Trophoblast cell (in vitro differentiated cells and primary cell): ENCODE measurements at regions not wholly inside any gene's neighbourhood (a gene's known extent, or its start where the extent isn't known, plus 50 kb on each side); places are given as distances from the start of the nearest gene placed in this dataset.
"Not testable (repeated sequence)": the region's sequence is repeated elsewhere in the genome, so short reads cannot be mapped to it uniquely, and the experiment has no call there.

Experiments used
- DNase-seq, 2 donors: peaks; one replicate each; pipeline ENCODE4 v3.0.0-alpha.2; 2016
- H2AFZ ChIP-seq: 2 replicates; pipeline ENCODE4 v1.6.1; 2013; ENCODE audit warnings: low read length, moderate library complexity, mild to moderate bottlenecking; ENCODE audit not compliant: insufficient read depth, poor library complexity
- H2AK5ac ChIP-seq: 2 replicates; pipeline ENCODE4 v1.6.1; 2013; ENCODE audit warnings: mild to moderate bottlenecking, low read length
- H2BK120ac ChIP-seq: 2 replicates; pipeline ENCODE4 v1.6.1; 2013; ENCODE audit warnings: low read length, mild to moderate bottlenecking, moderate library complexity; ENCODE audit not compliant: insufficient read depth, poor library complexity
- H2BK12ac ChIP-seq: 2 replicates; pipeline ENCODE4 v1.6.1; 2013; ENCODE audit warnings: mild to moderate bottlenecking, low read length, moderate library complexity
- H2BK5ac ChIP-seq: 2 replicates; pipeline ENCODE4 v1.6.1; 2013; ENCODE audit warnings: low read length, low read depth, moderate library complexity, mild to moderate bottlenecking; ENCODE audit not compliant: poor library complexity
- H3K14ac ChIP-seq: 2 replicates; pipeline ENCODE4 v1.6.1; 2013; ENCODE audit warnings: mild to moderate bottlenecking, low read length
- H3K18ac ChIP-seq: 2 replicates; pipeline ENCODE4 v1.6.1; 2013; ENCODE audit warnings: mild to moderate bottlenecking, low read length
- H3K23ac ChIP-seq: 2 replicates; pipeline ENCODE4 v1.6.1; 2013; ENCODE audit warnings: low read length
- H3K27ac ChIP-seq: 2 replicates; pipeline ENCODE4 v1.5.1; 2013; ENCODE audit warnings: low read depth, mild to moderate bottlenecking, inconsistent platforms, low read length, moderate library complexity
- H3K27me3 ChIP-seq: 2 replicates; pipeline ENCODE4 v1.6.1; 2013; ENCODE audit warnings: inconsistent platforms, mild to moderate bottlenecking, low read length, moderate library complexity; ENCODE audit not compliant: insufficient read depth
- H3K36me3 ChIP-seq, 2 experiments: 1 replicate in 1 of 2; 2 replicates in 1 of 2; pipeline ENCODE4 v1.6.1; 2013; ENCODE audit warnings: low read length in 2 of 2, mild to moderate bottlenecking in 2 of 2, moderate library complexity in 1 of 2; ENCODE audit not compliant: insufficient read depth in 2 of 2, control insufficient read depth in 1 of 2
- H3K4ac ChIP-seq: 2 replicates; pipeline ENCODE4 v1.6.1; 2013; ENCODE audit warnings: low read depth, mild to moderate bottlenecking, low read length, moderate library complexity
- H3K4me1 ChIP-seq, 2 experiments: 1 replicate in 1 of 2; 2 replicates in 1 of 2; pipeline ENCODE4 v1.6.1; 2013; ENCODE audit warnings: low read length in 2 of 2, mild to moderate bottlenecking in 2 of 2, moderate library complexity in 1 of 2; ENCODE audit not compliant: insufficient read depth in 2 of 2, control insufficient read depth in 1 of 2
- H3K4me2 ChIP-seq: 2 replicates; pipeline ENCODE4 v1.6.1; 2013; ENCODE audit warnings: inconsistent platforms, mild to moderate bottlenecking, low read length, moderate library complexity
- H3K4me3 ChIP-seq: 2 replicates; pipeline ENCODE4 v1.5.1; 2013; ENCODE audit warnings: mild to moderate bottlenecking, low read depth, low read length, inconsistent platforms
- H3K79me1 ChIP-seq: one replicate; pipeline ENCODE4 v1.6.1; 2013; ENCODE audit warnings: low read length
- H3K79me2 ChIP-seq: 2 replicates; pipeline ENCODE4 v1.6.1; 2013; ENCODE audit warnings: low read length, mild to moderate bottlenecking; ENCODE audit not compliant: control insufficient read depth, insufficient read depth, poor library complexity
- H3K9ac ChIP-seq: 2 replicates; pipeline ENCODE4 v1.6.1; 2013; ENCODE audit warnings: mild to moderate bottlenecking, low read length
- H3K9me3 ChIP-seq: 2 replicates; pipeline ENCODE4 v1.6.1; 2013; ENCODE audit warnings: low read depth, mild to moderate bottlenecking, control low read depth, inconsistent platforms, low read length; ENCODE audit not compliant: insufficient read depth
- H4K12ac ChIP-seq: 2 replicates; pipeline ENCODE4 v1.6.1; 2013; ENCODE audit warnings: low read depth, mild to moderate bottlenecking, low read length, moderate library complexity
- H4K8ac ChIP-seq: 2 replicates; pipeline ENCODE4 v1.6.1; 2013; ENCODE audit warnings: low read depth, mild to moderate bottlenecking, low read length, moderate library complexity
- H4K91ac ChIP-seq: one replicate; pipeline ENCODE4 v1.6.1; 2013; ENCODE audit warnings: low read depth, mild to moderate bottlenecking, low read length, moderate library complexity
- WGBS: extraction: QIAGEN DNeasy Blood & Tissue Kit; methylation state at CpG from one replicate; pipeline ENCODE4 v1.1.7; 2013; ENCODE audit warnings: missing lambda C conversion rate; ENCODE audit not compliant: insufficient read length, insufficient coverage; ENCODE audit errors: extremely low coverage; 5-methylcytosine and 5-hydroxymethylcytosine counted together

DNA sequence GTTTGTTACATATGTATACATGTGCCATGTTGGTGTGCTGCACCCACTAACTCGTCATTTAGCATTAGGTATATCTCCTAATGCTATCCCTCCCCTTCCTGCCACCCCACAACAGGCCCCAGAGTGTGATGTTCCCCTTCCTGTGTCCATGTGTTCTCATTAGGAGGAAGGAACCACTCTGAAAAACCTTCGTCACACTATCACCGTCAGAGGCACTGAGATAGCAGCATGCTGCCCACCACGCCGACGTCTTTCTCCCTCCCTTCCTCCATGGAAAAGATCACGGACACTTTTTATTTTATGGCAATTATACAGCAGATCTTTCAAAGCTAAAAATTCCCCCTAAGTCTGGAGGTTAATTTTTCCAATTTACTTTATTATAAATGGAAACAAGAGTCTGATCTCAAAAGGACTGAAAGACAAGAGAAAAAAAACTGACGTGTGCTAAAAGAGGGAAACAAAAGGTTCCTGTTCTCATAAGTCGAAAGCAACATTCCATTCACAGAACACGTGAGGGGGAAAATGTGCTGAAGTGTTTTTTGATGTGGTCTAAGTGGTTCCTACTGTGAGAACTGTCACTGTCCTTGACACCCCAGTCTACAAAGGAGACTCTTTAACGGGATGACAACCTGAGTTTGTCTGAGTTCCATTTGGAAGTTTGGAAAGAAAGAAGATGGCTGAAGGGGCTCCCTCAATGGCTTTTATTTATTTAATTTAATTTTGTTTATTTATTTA lies 339.7 kb upstream of the IRX2 start:
- WGBS, result no CpG with 5 or more reads among the region's 11 CpGs
- Histone ChIP-seq H3K27me3 (no peaks in the 10 kb centered on the region), H2BK5ac (no peak overlapping the region), H2BK12ac (no peak overlapping the region), H2AFZ (no peak overlapping the region), H3K27ac (no peak overlapping the region), H3K14ac (no peak overlapping the region), H3K9me3 (no peaks in the 10 kb centered on the region), H3K36me3 (no peaks in the 10 kb centered on the region), H2BK120ac (no peak overlapping the region), H3K18ac (no peak overlapping the region), H4K12ac (no peak overlapping the region), H3K23ac (no peak overlapping the region), H3K4ac (no peak overlapping the region), H3K4me1 (no peaks in the 10 kb centered on the region), H4K8ac (no peak overlapping the region), H3K79me2 (no peaks in the 10 kb centered on the region), H2AK5ac (no peak overlapping the region), H3K4me2 (no peak overlapping the region), H3K9ac (no peak overlapping the region), H3K4me3 (no peak overlapping the region), H3K79me1 (no peaks in the 10 kb centered on the region), H4K91ac (no peak overlapping the region)
- DNase-seq, result no peak

DNA sequence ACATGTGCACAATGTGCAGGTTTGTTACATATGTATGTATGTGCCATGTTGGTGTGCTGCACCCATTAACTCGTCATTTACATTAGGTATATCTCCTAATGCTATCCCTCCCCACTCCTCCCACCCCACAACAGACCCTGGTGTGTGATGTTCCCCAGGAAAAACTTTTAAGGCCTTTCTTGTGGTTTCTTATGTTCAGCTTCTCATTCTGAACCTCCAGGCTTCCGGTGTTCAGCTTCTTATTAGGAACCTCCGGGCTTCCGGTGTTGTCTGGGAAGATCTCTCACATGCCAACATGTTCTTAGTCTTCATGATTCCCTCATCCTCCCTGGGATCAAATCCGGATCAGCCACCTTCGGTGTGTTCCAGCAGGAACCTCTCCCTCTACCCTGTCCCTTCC lies 338.8 kb upstream of the IRX2 start:
- H4K91ac ChIP-seq, H3K79me2 ChIP-seq, H3K4me2 ChIP-seq, H2AFZ ChIP-seq, H3K4ac ChIP-seq, H4K12ac ChIP-seq, H3K27ac ChIP-seq, H3K9me3 ChIP-seq, H2BK5ac ChIP-seq, DNase-seq, H3K18ac ChIP-seq, H3K9ac ChIP-seq, H2BK120ac ChIP-seq, H3K4me1 ChIP-seq, H2BK12ac ChIP-seq, H2AK5ac ChIP-seq, H3K14ac ChIP-seq, H3K23ac ChIP-seq, H4K8ac ChIP-seq, H3K4me3 ChIP-seq, H3K79me1 ChIP-seq, H3K27me3 ChIP-seq, H3K36me3 ChIP-seq: not testable (repeated sequence)
- WGBS, result no CpG with 5 or more reads among the region's 6 CpGs

DNA sequence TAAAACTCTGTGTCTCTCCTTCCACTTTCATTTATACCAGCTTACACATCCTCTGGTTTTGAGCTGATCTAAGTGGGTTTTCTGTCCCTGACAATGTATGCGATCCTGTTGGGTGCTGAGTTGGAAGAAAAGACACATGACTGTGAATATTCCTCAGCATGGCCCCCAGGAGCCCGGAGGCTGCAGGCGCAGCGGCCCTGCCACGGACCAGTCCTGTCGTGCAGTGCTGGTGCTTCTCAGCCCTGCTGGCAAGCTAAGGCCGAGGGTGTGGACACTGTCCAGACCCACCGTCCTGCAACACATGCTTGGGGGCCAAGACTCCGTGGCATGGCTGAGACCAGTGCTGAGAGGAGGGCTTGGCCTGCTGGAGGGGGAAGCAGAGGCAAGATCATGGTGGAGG lies 328.9 kb upstream of the IRX2 start:
- Histone ChIP-seq H3K36me3 (no peaks in the 10 kb centered on the region), H3K4ac (no peak overlapping the region), H4K12ac (no peak overlapping the region), H3K4me1 (no peaks in the 10 kb centered on the region), H3K4me3 (no peak overlapping the region), H3K79me1 (no peaks in the 10 kb centered on the region), H2AFZ (no peak overlapping the region), H3K14ac (no peak overlapping the region), H3K18ac (no peak overlapping the region), H2BK5ac (no peak overlapping the region), H2BK12ac (no peak overlapping the region), H4K8ac (no peak overlapping the region), H4K91ac (no peak overlapping the region), H3K79me2 (no peaks in the 10 kb centered on the region), H3K27me3 (no peaks in the 10 kb centered on the region), H3K9ac (no peak overlapping the region), H3K9me3 (no peaks in the 10 kb centered on the region), H2BK120ac (no peak overlapping the region), H3K23ac (no peak overlapping the region), H3K27ac (no peak overlapping the region), H2AK5ac (no peak overlapping the region), H3K4me2 (no peak overlapping the region)
- no CpG with 5 or more reads among the region's 9 CpGs for WGBS
- no peak for DNase-seq

DNA sequence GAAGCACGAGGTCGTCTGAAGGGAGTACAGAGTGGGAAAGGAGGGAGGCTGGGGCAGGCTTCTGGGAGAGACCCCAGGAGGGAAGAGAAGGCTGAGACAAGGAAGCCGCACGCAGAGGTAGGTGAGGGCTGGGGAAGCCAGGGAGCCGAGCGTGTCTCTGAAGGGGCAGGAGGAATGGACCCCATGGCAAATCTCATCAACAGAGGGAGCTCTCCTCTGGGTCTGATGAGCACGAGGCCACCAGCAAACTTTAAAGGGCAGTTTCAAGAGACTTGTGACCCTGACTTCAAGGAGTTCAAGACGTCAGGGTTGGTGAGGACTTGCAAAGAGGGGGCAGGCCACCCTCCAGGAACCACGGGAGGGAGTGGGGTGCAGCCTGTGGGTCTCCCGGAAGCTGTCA lies 326.2 kb upstream of the IRX2 start:
- Histone ChIP-seq H4K12ac (no peak overlapping the region), H2AFZ (no peak overlapping the region), H3K9me3 (no peaks in the 10 kb centered on the region), H2BK12ac (no peak overlapping the region), H3K23ac (no peak overlapping the region), H3K27me3 (no peaks in the 10 kb centered on the region), H3K36me3 (no peaks in the 10 kb centered on the region), H4K8ac (no peak overlapping the region), H4K91ac (no peak overlapping the region), H3K4me1 (no peaks in the 10 kb centered on the region), H2BK120ac (no peak overlapping the region), H3K79me2 (no peaks in the 10 kb centered on the region), H3K18ac (no peak overlapping the region), H3K79me1 (no peaks in the 10 kb centered on the region), H3K9ac (no peak overlapping the region), H3K4me3 (no peak overlapping the region), H3K4me2 (no peak overlapping the region), H2BK5ac (no peak overlapping the region), H3K4ac (no peak overlapping the region), H3K27ac (no peak overlapping the region), H3K14ac (no peak overlapping the region), H2AK5ac (no peak overlapping the region)
- WGBS, result no CpG with 5 or more reads among the region's 10 CpGs
- no peak for DNase-seq
